H1 (cell line): ENCODE measurements at regions not wholly inside any gene's neighbourhood (a gene's known extent, or its start where the extent isn't known, plus 50 kb on each side); places are given as distances from the start of the nearest gene placed in this dataset.

Source experiments
- CBX8 ChIP-seq: fragments of 300-800, 300-1000 bp; sonication (generic); IDR thresholded peaks from 2 replicates; pipeline ENCODE4 v1.7.1; 2016; ENCODE audit warnings: low read depth, low read length, borderline replicate concordance
- EZH2 ChIP-seq: fragments of 200-600 bp; sonication (generic); IDR thresholded peaks from 2 replicates; pipeline ENCODE4 v1.7.1; 2012; ENCODE audit warnings: low read depth, mild to moderate bottlenecking, moderate library complexity, low read length, inconsistent platforms; ENCODE audit not compliant: severe bottlenecking
- POLR2A ChIP-seq, 2 experiments: IDR thresholded peaks; 1 replicate in 1 of 2; 2 replicates in 1 of 2; pipeline ENCODE4 v1.6.1; 2011; ENCODE audit warnings: low read depth in 2 of 2, low read length in 2 of 2, mild to moderate bottlenecking in 2 of 2; ENCODE audit errors: control extremely low read depth in 1 of 2
- POLR2AphosphoS5 ChIP-seq: IDR thresholded peaks from 2 replicates; pipeline ENCODE4 v1.6.1; 2011; ENCODE audit warnings: low read depth, low read length
- SIX5 ChIP-seq: IDR thresholded peaks from 2 replicates; pipeline ENCODE4 v1.6.1; 2011; ENCODE audit warnings: mild to moderate bottlenecking, low read depth, low read length
- TAF1 ChIP-seq: IDR thresholded peaks from 2 replicates; pipeline ENCODE4 v1.6.1; 2011; ENCODE audit warnings: mild to moderate bottlenecking, low read depth, low read length
- TF ChIP-seq, protein P1 (sequence below), 3 experiments: IDR thresholded peaks; 1 replicate in 2 of 3; 2 replicates in 1 of 3; pipeline versions ENCODE4 v1.5.1 to v1.6.1; 2011; ENCODE audit warnings: low read length in 3 of 3, mild to moderate bottlenecking in 3 of 3, inconsistent platforms in 2 of 3, low read depth in 1 of 3, moderate library complexity in 1 of 3; ENCODE audit not compliant: insufficient read depth in 1 of 3; ENCODE audit errors: control extremely low read depth in 1 of 3
- TF ChIP-seq, protein P2 (sequence below): IDR thresholded peaks from 2 replicates; pipeline ENCODE4 v1.6.1; 2011; ENCODE audit warnings: low read depth, mild to moderate bottlenecking, low read length; ENCODE audit not compliant: insufficient read depth

DNA sequence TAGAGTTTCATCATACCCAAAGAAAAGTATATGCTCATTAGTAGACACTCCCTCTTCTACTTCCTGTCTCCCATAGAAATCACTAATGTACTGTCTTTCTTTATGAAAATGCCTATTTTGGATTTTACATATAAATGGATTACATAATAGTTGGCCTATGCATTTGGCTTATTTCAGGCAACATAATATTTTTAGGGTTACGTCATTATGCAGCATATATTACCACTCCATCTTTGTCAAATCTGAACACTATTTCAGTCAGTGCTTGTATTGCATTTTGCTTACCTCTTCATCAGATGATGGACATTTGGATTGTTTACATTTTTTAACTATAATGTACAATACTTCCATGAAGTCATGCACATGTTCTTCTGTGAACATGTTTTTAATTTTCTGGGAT, 1406.1 kb downstream of the LRFN5 start:
- no peak for TF ChIP-seq SIX5
- TF ChIP-seq, protein P1, sequence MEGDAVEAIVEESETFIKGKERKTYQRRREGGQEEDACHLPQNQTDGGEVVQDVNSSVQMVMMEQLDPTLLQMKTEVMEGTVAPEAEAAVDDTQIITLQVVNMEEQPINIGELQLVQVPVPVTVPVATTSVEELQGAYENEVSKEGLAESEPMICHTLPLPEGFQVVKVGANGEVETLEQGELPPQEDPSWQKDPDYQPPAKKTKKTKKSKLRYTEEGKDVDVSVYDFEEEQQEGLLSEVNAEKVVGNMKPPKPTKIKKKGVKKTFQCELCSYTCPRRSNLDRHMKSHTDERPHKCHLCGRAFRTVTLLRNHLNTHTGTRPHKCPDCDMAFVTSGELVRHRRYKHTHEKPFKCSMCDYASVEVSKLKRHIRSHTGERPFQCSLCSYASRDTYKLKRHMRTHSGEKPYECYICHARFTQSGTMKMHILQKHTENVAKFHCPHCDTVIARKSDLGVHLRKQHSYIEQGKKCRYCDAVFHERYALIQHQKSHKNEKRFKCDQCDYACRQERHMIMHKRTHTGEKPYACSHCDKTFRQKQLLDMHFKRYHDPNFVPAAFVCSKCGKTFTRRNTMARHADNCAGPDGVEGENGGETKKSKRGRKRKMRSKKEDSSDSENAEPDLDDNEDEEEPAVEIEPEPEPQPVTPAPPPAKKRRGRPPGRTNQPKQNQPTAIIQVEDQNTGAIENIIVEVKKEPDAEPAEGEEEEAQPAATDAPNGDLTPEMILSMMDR (IDR thresholded peaks at IDR 0.05; ENCODE audit: control extremely low read depth in 1 of 3, insufficient read depth in 1 of 3, low read depth in 1 of 3, low read length in 3 of 3): no peak
- no peak for TF ChIP-seq EZH2
- TF ChIP-seq TAF1: no peak
- TF ChIP-seq CBX8: no peak
- TF ChIP-seq POLR2A (IDR thresholded peaks at IDR 0.05; ENCODE audit: control extremely low read depth in 1 of 2, low read depth in 2 of 2, low read length in 2 of 2): no peak
- no peak for TF ChIP-seq POLR2AphosphoS5
- TF ChIP-seq, protein P2, sequence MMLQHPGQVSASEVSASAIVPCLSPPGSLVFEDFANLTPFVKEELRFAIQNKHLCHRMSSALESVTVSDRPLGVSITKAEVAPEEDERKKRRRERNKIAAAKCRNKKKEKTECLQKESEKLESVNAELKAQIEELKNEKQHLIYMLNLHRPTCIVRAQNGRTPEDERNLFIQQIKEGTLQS: no peak
